HepG2 (cell line): ENCODE measurements at regions not wholly inside any gene's neighbourhood (a gene's known extent, or its start where the extent isn't known, plus 50 kb on each side); places are given as distances from the start of the nearest gene placed in this dataset.

Experiments used
- ATAC-seq: fragments of 200-7000 bp; cut with Tn5 transposase; 3 replicates; pipeline ENCODE4 v1.9.1; 2020; ENCODE audit warnings: mild to moderate bottlenecking, moderate library complexity
- BruUV-seq: library from RNA; stranded (reverse); fragments of 400-500 nt; replicated peaks from 2 replicates; lab custom pipeline; 2021; lab: Mats Ljungman, UMichigan
- CTCF ChIA-PET: fragments of 300-600 bp; formaldehyde crosslinking; extraction: SDS; loops from one replicate; lab custom pipeline; 2021; ENCODE audit warnings: low total read pairs, inconsistent platforms, low intra/inter-chr PET ratio; lab: Yijun Ruan, JAX
- POLR2A ChIA-PET: fragments of 350-600 bp; sonication (Branson Sonifier 250); formaldehyde crosslinking; loops from one replicate; lab custom pipeline; 2020; ENCODE audit warnings: antibody characterized with exemption, inconsistent platforms; lab: Yijun Ruan, JAX
- DNase-seq: peaks from one replicate; pipeline ENCODE4 v3.0.0-alpha.2; 2015; ENCODE audit warnings: low spot score
- FAIRE-seq: peaks from 3 replicates; lab custom pipeline; 2011; peaks lifted over from hg19 to GRCh38; lab: Jason Lieb, UNC
- H2AFZ ChIP-seq: one replicate; pipeline ENCODE4 v1.6.1; 2011; ENCODE audit warnings: low read length, inconsistent platforms
- H3K27ac ChIP-seq: fragments of 300-600 bp; 3 replicates; pipeline ENCODE4 v1.8.0; 2011; ENCODE audit warnings: mixed run types, mild to moderate bottlenecking, mixed read lengths, low read length, inconsistent platforms; ENCODE audit not compliant: insufficient read depth; ENCODE audit errors: extremely low read length
- H3K27me3 ChIP-seq, 2 experiments: fragments of 200-600 bp in 1 of 2; 2 replicates in 1 of 2; 3 replicates in 1 of 2; pipeline versions ENCODE4 v1.6.0 to v1.8.0; 2011; ENCODE audit warnings: low read length in 2 of 2, mild to moderate bottlenecking in 2 of 2, moderate library complexity in 2 of 2, inconsistent platforms in 1 of 2; ENCODE audit not compliant: insufficient read depth in 2 of 2, control insufficient read depth in 1 of 2
- H3K36me3 ChIP-seq, 2 experiments: fragments of 200-600 bp in 1 of 2; replicated peaks in 1 of 2; 2 replicates in 1 of 2; 3 replicates in 1 of 2; pipeline versions ENCODE4 v1.5.1 to v1.8.0; 2011; ENCODE audit warnings: low read length in 2 of 2, inconsistent platforms in 1 of 2; ENCODE audit not compliant: insufficient read depth in 2 of 2, control insufficient read depth in 1 of 2
- H3K4me1 ChIP-seq: 2 replicates; pipeline ENCODE4 v1.5.1; 2012; ENCODE audit warnings: low read length, inconsistent platforms; ENCODE audit not compliant: insufficient read depth
- H3K4me2 ChIP-seq: 2 replicates; pipeline ENCODE4 v1.6.0; 2011; ENCODE audit warnings: low read depth, low read length, inconsistent platforms
- H3K4me3 ChIP-seq, 3 experiments: fragments of 200-600 bp in 1 of 3; sonication (generic), shearing (Covaris generic) in 1 of 3; replicated peaks in 1 of 3; 2 replicates each; pipeline ENCODE4 v1.5.1; 2011 to 2016; ENCODE audit warnings: low read length in 3 of 3, inconsistent platforms in 2 of 3, low read depth in 2 of 3, mild to moderate bottlenecking in 2 of 3, control low read depth in 1 of 3, mixed read lengths in 1 of 3; ENCODE audit not compliant: insufficient read depth in 1 of 3
- H3K79me2 ChIP-seq: one replicate; pipeline ENCODE4 v1.6.1; 2011; ENCODE audit warnings: low read length, inconsistent platforms; ENCODE audit not compliant: insufficient read depth
- H3K9ac ChIP-seq: 2 replicates; pipeline ENCODE4 v1.6.0; 2011; ENCODE audit warnings: mild to moderate bottlenecking, low read depth, low read length, inconsistent platforms; ENCODE audit not compliant: insufficient read depth
- H3K9me3 ChIP-seq: 2 replicates; pipeline ENCODE4 v1.5.1; 2012; ENCODE audit warnings: mild to moderate bottlenecking, low read length
- H4K20me1 ChIP-seq: 2 replicates; pipeline ENCODE4 v1.6.0; 2011; ENCODE audit warnings: inconsistent platforms, mild to moderate bottlenecking, low read length, moderate library complexity; ENCODE audit not compliant: insufficient read depth
- CEBPG ChIP-seq: IDR thresholded peaks from 2 replicates; pipeline ENCODE4 v1.6.1; 2016
- HNF4G ChIP-seq, 2 experiments: sonication (generic) in 1 of 2; formaldehyde crosslinking in 1 of 2; IDR thresholded peaks; 2 replicates each; pipeline versions ENCODE4 v1.4.0 to v1.6.1; 2011 to 2020; ENCODE audit warnings: borderline replicate concordance in 2 of 2, low read depth in 2 of 2, mild to moderate bottlenecking in 2 of 2, low read length in 1 of 2, missing genetic modification reagents in 1 of 2, moderate library complexity in 1 of 2
- HNRNPUL1 ChIP-seq: fragments of 200-400 bp; formaldehyde crosslinking; IDR thresholded peaks from 2 replicates; pipeline ENCODE4 v1.6.1; 2017; ENCODE audit warnings: low read depth, mild to moderate bottlenecking, low read length, moderate library complexity
- NBN ChIP-seq: fragments of 450-650 bp; conservative IDR thresholded peaks from 2 replicates; pipeline ENCODE4 v1.6.1; 2017
- NR2C2 ChIP-seq: sonication (generic); formaldehyde crosslinking; IDR thresholded peaks from 2 replicates; pipeline ENCODE4 v1.4.0; 2020; ENCODE audit warnings: missing genetic modification reagents, mild to moderate bottlenecking, moderate library complexity, borderline replicate concordance
- RFX5 ChIP-seq: IDR thresholded peaks from 2 replicates; pipeline ENCODE4 v1.6.1; 2011; ENCODE audit warnings: low read depth, low read length, improper control_type of control experiment
- ZNF276 ChIP-seq: sonication (generic); formaldehyde crosslinking; IDR thresholded peaks from 2 replicates; pipeline ENCODE4 v1.4.0; 2020; ENCODE audit warnings: mild to moderate bottlenecking, low read depth, missing genetic modification reagents
- ZNF414 ChIP-seq: sonication (generic); formaldehyde crosslinking; IDR thresholded peaks from 2 replicates; pipeline ENCODE4 v1.5.0; 2020; ENCODE audit warnings: missing genetic modification reagents
- ZNF687 ChIP-seq: sonication (generic); formaldehyde crosslinking; IDR thresholded peaks from 2 replicates; pipeline ENCODE4 v1.5.1; 2020; ENCODE audit warnings: mild to moderate bottlenecking, missing genetic modification reagents, moderate library complexity
- WGBS: methylation state at CpG from one replicate; pipeline ENCODE4 v1.1.6; 2017; ENCODE audit warnings: low lambda C conversion rate; 5-methylcytosine and 5-hydroxymethylcytosine counted together
- in situ Hi-C: cut with HindIII; loops from 2 replicates; pipeline ENCODE4 v1.10.0; 2017; ENCODE audit warnings: low pct_unique_long_range_greater_than_20kb; ENCODE audit not compliant: extremely low pct_ligation_motif_present
- intact Hi-C: fragments of 100-400 bp; cut with micrococcal nuclease; formaldehyde crosslinking; loops from one replicate; pipeline ENCODE4 v1.10.0; 2022; ENCODE audit not compliant: unreplicated experiment

- Histone ChIP-seq H3K79me2 (no peaks in the 10 kb centered on the region), H3K4me1 (peaks cover 7% of the 10 kb centered on the region), H4K20me1 (no peaks in the 10 kb centered on the region), H3K27ac (no peak overlapping the region), H3K9ac (no peak overlapping the region), H2AFZ (no peak overlapping the region), H3K4me2 (no peak overlapping the region), H3K9me3 (no peaks in the 10 kb centered on the region), H3K4me3 (no peak overlapping the region), H3K27me3 (peaks cover 0 to 1% of the 10 kb centered on the region in 2 experiments; a peak in 1 of 5 replicates), H3K36me3 (no peaks in the 10 kb centered on the region)
- ATAC-seq, result no peak
- ChIA-PET CTCF (no interaction called here), POLR2A (no interaction called here)
- intact Hi-C loops (no loop called here), in situ Hi-C loops (no loop called here)
- no peak for DNase-seq
- no peak for FAIRE-seq
- TF ChIP-seq ZNF414 (CRISPR knock-in tag), result no peak
- no TSS peak for BruUV-seq
- 40% methylated on average over 2 of the region's 2 CpGs for WGBS
Measured at GRCh38 chr2:168403736-168404135, 52.3 kb upstream of the CERS6 start.

- Histone ChIP-seq H4K20me1 (no peaks in the 10 kb centered on the region), H2AFZ (no peak overlapping the region), H3K9ac (no peak overlapping the region), H3K9me3 (no peaks in the 10 kb centered on the region), H3K4me3 (no peak overlapping the region), H3K4me2 (no peak overlapping the region), H3K4me1 (peaks cover 7% of the 10 kb centered on the region), H3K79me2 (no peaks in the 10 kb centered on the region), H3K27me3 (peaks cover 0 to 1% of the 10 kb centered on the region in 2 experiments; a peak in 1 of 5 replicates), H3K36me3 (no peaks in the 10 kb centered on the region), H3K27ac (no peak overlapping the region)
- TF ChIP-seq ZNF276 (CRISPR knock-in tag) (no peak), RFX5 (no peak), ZNF687 (CRISPR knock-in tag) (no peak), HNRNPUL1 (no peak), NR2C2 (CRISPR knock-in tag) (no peak), HNF4G (IDR thresholded peaks at IDR 0.05; ENCODE audit: borderline replicate concordance, low read depth, low read length) (peak; percentile 44; the same call in 1 of the 2 replicates), HNF4G (CRISPR knock-in tag; IDR thresholded peaks at IDR 0.05; ENCODE audit: borderline replicate concordance, low read depth) (no peak), NBN (no peak), CEBPG (CRISPR knock-in tag) (no peak)
- WGBS, result 2% methylated on average over 2 of the region's 2 CpGs
- ChIA-PET CTCF (no interaction called here), POLR2A (no interaction called here)
- DNase-seq, result peak; percentile 24
- FAIRE-seq, result no peak
- intact Hi-C loops (loop anchor here (1.0 kb wide), 1 partner anchor 90 kb away; no protein-coding TSS in a partner anchor), in situ Hi-C loops (no loop called here)
- no peak; the same call in 1 of the 3 replicates for ATAC-seq
- BruUV-seq, result no TSS peak
Measured at GRCh38 chr2:168404764-168405163, 51.3 kb upstream of the CERS6 start.
